H1 (cell line): ENCODE measurements at regions not wholly inside any gene's neighbourhood (a gene's known extent, or its start where the extent isn't known, plus 50 kb on each side); places are given as distances from the start of the nearest gene placed in this dataset.

Source experiments
- CTCF ChIA-PET: fragments of 300-600 bp; sonication (Branson Sonifier 250); formaldehyde crosslinking; loops from one replicate; lab custom pipeline; 2021; ENCODE audit not compliant: partially characterized antibody; lab: Charles Lee
- POLR2A ChIA-PET: fragments of 300-600 bp; sonication (Branson Sonifier 250); formaldehyde crosslinking; loops from one replicate; lab custom pipeline; 2021; ENCODE audit warnings: inconsistent platforms; ENCODE audit not compliant: partially characterized antibody; lab: Charles Lee
- DNase-seq, 2 experiments: peaks; one replicate each; pipeline versions ENCODE4 v3.0.0 to v3.0.0-alpha.2; 2010 to 2022; ENCODE audit warnings: low spot score in 2 of 2, low read depth in 1 of 2, mixed read lengths in 1 of 2
- FAIRE-seq: peaks from 2 replicates; lab custom pipeline; 2011; peaks lifted over from hg19 to GRCh38; lab: Jason Lieb, UNC
- H2AFZ ChIP-seq: 2 replicates; pipeline ENCODE4 v1.8.1; 2012; ENCODE audit warnings: low read length, inconsistent platforms
- H2AK5ac ChIP-seq: 2 replicates; pipeline ENCODE4 v1.6.1; 2013; ENCODE audit warnings: low read depth, low read length
- H2BK120ac ChIP-seq: replicated peaks from 2 replicates; pipeline ENCODE3; 2013; ENCODE audit warnings: low read depth, low read length, inconsistent platforms
- H2BK12ac ChIP-seq: 2 replicates; pipeline ENCODE4 v1.6.1; 2013; ENCODE audit warnings: low read depth, low read length
- H2BK15ac ChIP-seq: 2 replicates; pipeline ENCODE4 v1.6.1; 2013; ENCODE audit warnings: low read length
- H2BK20ac ChIP-seq: 2 replicates; pipeline ENCODE4 v1.6.1; 2013; ENCODE audit warnings: low read length
- H2BK5ac ChIP-seq: 2 replicates; pipeline ENCODE4 v1.6.1; 2013; ENCODE audit warnings: low read depth, low read length
- H3K14ac ChIP-seq: 2 replicates; pipeline ENCODE4 v1.6.1; 2013; ENCODE audit warnings: inconsistent platforms; ENCODE audit not compliant: insufficient read length
- H3K18ac ChIP-seq: 2 replicates; pipeline ENCODE4 v1.6.1; 2013; ENCODE audit warnings: low read length; ENCODE audit errors: extremely low read depth
- H3K23ac ChIP-seq: 2 replicates; pipeline ENCODE4 v1.6.1; 2013; ENCODE audit warnings: inconsistent platforms; ENCODE audit not compliant: insufficient read length
- H3K23me2 ChIP-seq: 2 replicates; pipeline ENCODE4 v1.6.1; 2013; ENCODE audit warnings: low read depth, low read length
- H3K27ac ChIP-seq: 2 replicates; pipeline ENCODE4 v1.6.1; 2011; ENCODE audit warnings: low read depth, low read length, inconsistent platforms
- H3K27me3 ChIP-seq, 4 experiments: replicated peaks in 1 of 4; 1 replicate in 1 of 4; 2 replicates in 3 of 4; pipeline versions ENCODE4 v1.6.1 to v1.8.1; 2011 to 2013; ENCODE audit warnings: low read length in 3 of 4, mild to moderate bottlenecking in 3 of 4, inconsistent platforms in 2 of 4, mixed read lengths in 2 of 4, moderate library complexity in 1 of 4; ENCODE audit not compliant: control insufficient read depth in 3 of 4, insufficient read depth in 3 of 4; ENCODE audit errors: extremely low read depth in 1 of 4
- H3K36me3 ChIP-seq, 4 experiments: 2 replicates each; pipeline versions ENCODE4 v1.6.1 to v1.8.1; 2011 to 2013; ENCODE audit warnings: mild to moderate bottlenecking in 4 of 4, low read length in 3 of 4, moderate library complexity in 2 of 4, control low read depth in 1 of 4, inconsistent platforms in 1 of 4; ENCODE audit not compliant: insufficient read depth in 4 of 4, control insufficient read depth in 2 of 4
- H3K4ac ChIP-seq: replicated peaks from 2 replicates; pipeline ENCODE3; 2013; ENCODE audit warnings: low read length, low read depth, mixed read lengths, inconsistent platforms; ENCODE audit not compliant: insufficient read length
- H3K4me1 ChIP-seq, 4 experiments: replicated peaks in 1 of 4; 1 replicate in 1 of 4; 2 replicates in 3 of 4; pipeline versions ENCODE4 v1.6.1 to v1.8.1; 2011 to 2013; ENCODE audit warnings: low read length in 3 of 4, inconsistent platforms in 2 of 4, mixed read lengths in 1 of 4; ENCODE audit not compliant: insufficient read depth in 4 of 4, control insufficient read depth in 3 of 4
- H3K4me2 ChIP-seq, 2 experiments: 2 replicates each; pipeline versions ENCODE4 v1.6.1 to v1.8.1; 2011 to 2013; ENCODE audit warnings: low read depth in 2 of 2, low read length in 2 of 2, control low read depth in 1 of 2, inconsistent platforms in 1 of 2, mild to moderate bottlenecking in 1 of 2; ENCODE audit not compliant: insufficient read depth in 1 of 2
- H3K4me3 ChIP-seq, 4 experiments: fragments of 200-600, 300-600 bp in 1 of 4; sonication (generic), shearing (Covaris generic), sonication (Bioruptor Twin) in 1 of 4; 2 replicates each; pipeline versions ENCODE4 v1.5.1 to v1.8.1; 2011 to 2016; ENCODE audit warnings: low read length in 4 of 4, low read depth in 3 of 4, control low read depth in 2 of 4, inconsistent platforms in 2 of 4, mild to moderate bottlenecking in 2 of 4, mixed read lengths in 1 of 4, moderate library complexity in 1 of 4; ENCODE audit not compliant: insufficient read depth in 2 of 4; ENCODE audit errors: extremely low read depth in 1 of 4
- H3K56ac ChIP-seq: replicated peaks from 2 replicates; pipeline ENCODE3; 2013; ENCODE audit warnings: low read depth, mild to moderate bottlenecking, mixed read lengths, low read length, inconsistent platforms; ENCODE audit not compliant: insufficient read length
- H3K79me1 ChIP-seq: 2 replicates; pipeline ENCODE4 v1.6.1; 2013; ENCODE audit warnings: low read depth, low read length, control low read depth
- H3K79me2 ChIP-seq, 2 experiments: 2 replicates each; pipeline versions ENCODE4 v1.6.1 to v1.8.1; 2012 to 2013; ENCODE audit warnings: low read length in 2 of 2, mild to moderate bottlenecking in 2 of 2, inconsistent platforms in 1 of 2; ENCODE audit not compliant: insufficient read depth in 2 of 2, control insufficient read depth in 1 of 2
- H3K9ac ChIP-seq, 4 experiments: replicated peaks in 1 of 4; 1 replicate in 1 of 4; 2 replicates in 3 of 4; pipeline versions ENCODE4 v1.6.1 to v1.8.1; 2011 to 2013; ENCODE audit warnings: low read depth in 3 of 4, low read length in 3 of 4, control low read depth in 2 of 4, mild to moderate bottlenecking in 2 of 4, moderate library complexity in 2 of 4, inconsistent platforms in 1 of 4; ENCODE audit errors: extremely low read depth in 1 of 4
- H3K9me3 ChIP-seq, 2 experiments: 2 replicates each; pipeline versions ENCODE4 v1.6.1 to v1.8.1; 2012 to 2013; ENCODE audit warnings: mild to moderate bottlenecking in 2 of 2, moderate library complexity in 2 of 2, control low read depth in 1 of 2, inconsistent platforms in 1 of 2, low read depth in 1 of 2, low read length in 1 of 2, mixed read lengths in 1 of 2; ENCODE audit not compliant: insufficient read depth in 2 of 2
- H4K20me1 ChIP-seq, 2 experiments: replicated peaks in 1 of 2; 2 replicates each; pipeline versions ENCODE3 to v1.8.1; 2011 to 2013; ENCODE audit warnings: inconsistent platforms in 2 of 2, low read length in 2 of 2, mild to moderate bottlenecking in 1 of 2; ENCODE audit not compliant: insufficient read depth in 2 of 2, control insufficient read depth in 1 of 2
- H4K5ac ChIP-seq: 2 replicates; pipeline ENCODE4 v1.6.1; 2013; ENCODE audit warnings: low read length, low read depth, mixed read lengths, inconsistent platforms; ENCODE audit not compliant: insufficient read length
- H4K8ac ChIP-seq: 2 replicates; pipeline ENCODE4 v1.8.0; 2013; ENCODE audit warnings: mild to moderate bottlenecking, moderate library complexity, low read length, inconsistent platforms; ENCODE audit not compliant: insufficient read depth; ENCODE audit errors: extremely low read depth
- H4K91ac ChIP-seq: replicated peaks from 2 replicates; pipeline ENCODE3; 2013; ENCODE audit warnings: low read length, mixed read lengths, inconsistent platforms; ENCODE audit not compliant: insufficient read length
- KDM1A ChIP-seq: fragments of 200-600, 300-600 bp; sonication (generic); IDR thresholded peaks from 2 replicates; pipeline ENCODE4 v1.7.1; 2016; ENCODE audit warnings: mild to moderate bottlenecking, low read length, borderline replicate concordance
- SP2 ChIP-seq: IDR thresholded peaks from 2 replicates; pipeline ENCODE4 v1.6.1; 2012; ENCODE audit warnings: mild to moderate bottlenecking, low read length, inconsistent platforms
- WGBS, 2 experiments: shearing (Covaris generic) in 1 of 2; methylation state at CpG; one replicate each; pipeline versions ENCODE4 v1.1.6 to v1.1.7; 2013 to 2015; ENCODE audit warnings: low lambda C conversion rate in 2 of 2, mixed read lengths in 2 of 2, inconsistent platforms in 1 of 2, low coverage in 1 of 2, missing lambda C conversion rate in 1 of 2; ENCODE audit not compliant: insufficient replicate concordance in 2 of 2, insufficient coverage in 1 of 2, insufficient read length in 1 of 2; ENCODE audit errors: extremely low coverage in 1 of 2, missing lambda C conversion rate in 1 of 2; 5-methylcytosine and 5-hydroxymethylcytosine counted together

DNA sequence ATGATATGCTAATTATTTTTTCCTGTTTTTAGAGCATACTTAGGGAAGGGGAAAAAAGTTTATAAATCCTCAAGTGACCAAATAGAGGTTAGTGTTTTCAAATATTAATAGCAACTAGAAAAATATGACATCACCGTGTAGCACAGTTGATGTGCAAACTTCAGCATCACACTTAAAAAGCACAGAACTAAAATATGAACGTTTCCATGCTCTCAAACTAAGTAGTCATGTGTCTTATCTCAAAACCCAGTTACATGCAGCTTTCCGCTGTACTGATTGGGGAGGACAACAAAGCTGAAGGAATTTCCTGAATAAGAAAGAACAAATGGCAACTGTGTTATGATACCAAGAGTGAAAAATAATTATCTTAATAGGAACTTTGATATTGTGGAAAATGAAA lies 903.7 kb downstream of the ADGRL2 start:
- no peak overlapping the region for H2BK5ac ChIP-seq
- H3K18ac ChIP-seq, result no peak overlapping the region
- H4K5ac ChIP-seq, result no peak overlapping the region
- no peak overlapping the region for H3K4me3 ChIP-seq
- H3K14ac ChIP-seq, result no peak overlapping the region
- H4K8ac ChIP-seq, result no peak overlapping the region
- H2BK15ac ChIP-seq, result no peak overlapping the region
- CTCF ChIA-PET, result no interaction called here
- H4K20me1 ChIP-seq, result no peaks in the 10 kb centered on the region
- H3K4me2 ChIP-seq, result no peak overlapping the region
- H4K91ac ChIP-seq, result no peak overlapping the region
- no peak overlapping the region for H2BK12ac ChIP-seq
- no peaks in the 10 kb centered on the region for H3K9me3 ChIP-seq
- no peaks in the 10 kb centered on the region for H3K27me3 ChIP-seq
- no peaks in the 10 kb centered on the region for H3K4me1 ChIP-seq
- H3K36me3 ChIP-seq, result no peaks in the 10 kb centered on the region
- H3K23me2 ChIP-seq, result no peaks in the 10 kb centered on the region
- no peak overlapping the region for H3K9ac ChIP-seq
- POLR2A ChIA-PET, result no interaction called here
- H2BK120ac ChIP-seq, result no peak overlapping the region
- DNase-seq (no peak), FAIRE-seq (no peak)
- H3K23ac ChIP-seq, result no peak overlapping the region
- no peaks in the 10 kb centered on the region for H3K79me2 ChIP-seq
- no peak overlapping the region for H2BK20ac ChIP-seq
- TF ChIP-seq SP2, result no peak
- no peak for TF ChIP-seq KDM1A
- WGBS, 2 experiments, result 88% methylated on average over 3 of the region's 3 CpGs; no CpG with 5 or more reads in 1 of the 2 experiments
- no peak overlapping the region for H3K27ac ChIP-seq
- H3K56ac ChIP-seq, result no peak overlapping the region
- H2AK5ac ChIP-seq, result no peak overlapping the region
- H3K4ac ChIP-seq, result no peak overlapping the region
- no peaks in the 10 kb centered on the region for H3K79me1 ChIP-seq
- no peak overlapping the region for H2AFZ ChIP-seq
